ENCODE measurements at regions not wholly inside any gene's neighbourhood (a gene's known extent, or its start where the extent isn't known, plus 50 kb on each side); places are given as distances from the start of the nearest gene placed in this dataset.

DNA sequence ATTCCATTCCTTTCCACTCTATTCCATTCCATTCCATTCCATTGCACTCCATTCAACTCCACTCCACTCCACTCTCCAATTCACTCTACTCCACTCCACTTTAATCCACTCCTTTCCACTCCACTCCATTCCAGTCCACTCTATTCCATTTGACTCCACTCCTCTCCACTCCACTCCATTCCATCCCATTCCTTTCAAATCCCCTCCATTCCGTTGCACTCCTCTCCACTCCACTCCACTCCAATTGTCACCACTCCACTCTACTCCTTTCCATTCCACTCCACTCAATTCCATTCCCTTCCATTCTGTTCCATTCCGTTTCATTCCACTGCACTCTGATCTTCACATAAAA, 2563.7 kb upstream of the TPTE start:
- TF ChIP-seq, protein P1, sequence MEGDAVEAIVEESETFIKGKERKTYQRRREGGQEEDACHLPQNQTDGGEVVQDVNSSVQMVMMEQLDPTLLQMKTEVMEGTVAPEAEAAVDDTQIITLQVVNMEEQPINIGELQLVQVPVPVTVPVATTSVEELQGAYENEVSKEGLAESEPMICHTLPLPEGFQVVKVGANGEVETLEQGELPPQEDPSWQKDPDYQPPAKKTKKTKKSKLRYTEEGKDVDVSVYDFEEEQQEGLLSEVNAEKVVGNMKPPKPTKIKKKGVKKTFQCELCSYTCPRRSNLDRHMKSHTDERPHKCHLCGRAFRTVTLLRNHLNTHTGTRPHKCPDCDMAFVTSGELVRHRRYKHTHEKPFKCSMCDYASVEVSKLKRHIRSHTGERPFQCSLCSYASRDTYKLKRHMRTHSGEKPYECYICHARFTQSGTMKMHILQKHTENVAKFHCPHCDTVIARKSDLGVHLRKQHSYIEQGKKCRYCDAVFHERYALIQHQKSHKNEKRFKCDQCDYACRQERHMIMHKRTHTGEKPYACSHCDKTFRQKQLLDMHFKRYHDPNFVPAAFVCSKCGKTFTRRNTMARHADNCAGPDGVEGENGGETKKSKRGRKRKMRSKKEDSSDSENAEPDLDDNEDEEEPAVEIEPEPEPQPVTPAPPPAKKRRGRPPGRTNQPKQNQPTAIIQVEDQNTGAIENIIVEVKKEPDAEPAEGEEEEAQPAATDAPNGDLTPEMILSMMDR (IDR thresholded peaks at IDR 0.05; ENCODE audit: poor library complexity, severe bottlenecking), result no peak
- TF ChIP-seq EZH2 (IDR thresholded peaks at IDR 0.05; ENCODE audit: borderline replicate concordance, insufficient read depth, low read length, poor library complexity, severe bottlenecking), result no peak

Measured in neural cell (in vitro differentiated cells).